ENCODE measurements at regions not wholly inside any gene's neighbourhood (a gene's known extent, or its start where the extent isn't known, plus 50 kb on each side); places are given as distances from the start of the nearest gene placed in this dataset.

DNA sequence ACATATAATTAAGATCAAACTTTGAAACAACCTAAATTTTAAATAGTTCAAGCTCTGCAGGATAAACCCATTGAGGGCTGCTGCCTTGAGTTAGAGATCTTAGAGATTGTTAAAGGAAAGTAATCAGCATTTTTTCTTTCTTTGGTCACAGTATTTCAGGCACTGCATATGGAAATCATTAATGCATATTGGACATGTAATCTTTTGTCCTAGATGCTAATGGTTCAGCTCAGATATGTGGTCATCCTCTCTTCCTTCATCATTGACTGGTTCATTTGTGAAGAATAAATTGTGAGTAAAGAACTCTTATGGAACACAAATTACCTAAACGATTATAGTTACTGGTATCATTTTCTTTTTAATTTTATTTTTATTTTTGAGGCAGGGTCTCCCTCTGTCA, 82.0 kb upstream of the PRLR start:
- no peak for DNase-seq

DNA sequence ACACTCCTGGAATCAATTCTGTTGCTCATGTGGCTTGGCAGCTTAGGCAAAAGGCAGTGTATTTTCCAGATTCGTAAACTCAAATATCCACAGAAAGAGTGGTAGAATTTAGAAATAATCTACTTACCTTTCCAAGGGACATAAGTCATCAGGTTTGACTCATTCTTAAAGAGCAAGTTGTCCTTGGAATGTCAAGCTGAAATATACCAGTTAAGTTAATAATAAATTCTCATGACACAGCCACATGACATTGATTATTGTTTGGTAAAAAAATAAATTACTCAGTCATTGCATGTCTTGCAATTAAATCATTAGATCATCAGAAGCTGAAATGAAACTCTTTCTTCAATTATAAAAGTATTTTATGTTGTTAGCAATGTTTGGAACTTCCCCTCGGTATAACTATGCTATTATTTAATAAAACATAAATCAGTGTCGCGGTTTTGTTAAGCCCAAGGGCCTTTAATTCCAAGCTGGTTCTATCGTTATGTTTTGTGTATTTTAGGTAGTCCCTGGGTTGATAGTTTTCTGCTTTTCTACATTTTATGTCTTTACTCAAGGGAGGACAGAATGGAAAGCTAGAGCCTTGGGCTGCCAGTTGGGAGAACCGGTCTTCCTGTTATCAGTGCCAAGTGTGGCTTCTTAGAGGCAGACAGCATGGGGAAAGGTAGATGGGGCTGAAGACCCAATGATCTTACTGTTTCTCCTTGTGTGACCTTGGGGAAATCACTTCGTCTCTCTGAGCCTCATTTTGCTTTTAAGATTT, 79.3 kb upstream of the PRLR start:
- no peak for DNase-seq

GRCh38 chr5:35308421-35308820, 78.1 kb upstream of the PRLR start:
- no peak for DNase-seq

- no peak for DNase-seq
Observed at GRCh38 chr5:35306716-35307365, 76.6 kb upstream of the PRLR start.

DNA sequence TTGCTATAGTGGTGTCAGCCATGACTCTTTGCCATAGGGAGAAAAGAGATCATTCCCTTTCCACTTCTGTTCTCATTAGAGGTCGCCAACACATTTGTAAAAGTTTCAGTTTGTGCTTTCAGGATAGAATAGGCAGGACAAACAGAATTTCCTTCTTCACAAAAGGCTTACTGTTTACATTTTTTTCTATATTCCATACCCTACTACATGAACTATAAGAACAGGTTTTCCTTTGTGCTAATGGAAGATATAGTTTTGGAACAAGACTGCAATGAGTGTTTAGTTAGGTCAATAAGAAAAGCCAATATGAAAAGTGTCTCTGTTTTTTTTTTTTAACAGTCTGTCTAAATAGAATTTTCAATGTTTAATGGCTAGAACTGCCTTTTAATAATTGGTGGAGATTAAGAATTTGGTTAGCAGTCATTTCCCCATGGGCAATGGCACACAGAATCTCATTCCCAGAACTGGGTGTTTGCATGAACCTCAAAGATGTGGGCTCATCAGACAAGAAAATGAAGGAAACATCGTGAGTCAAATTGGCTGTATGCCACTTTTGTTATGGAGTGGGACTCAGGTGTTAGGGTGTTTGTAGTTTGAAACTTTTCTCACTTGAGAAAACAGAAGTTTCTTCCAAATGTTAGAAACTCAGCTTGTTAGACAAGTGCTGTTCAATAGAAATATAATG, 75.2 kb upstream of the PRLR start:
- DNase-seq, result no peak

DNA sequence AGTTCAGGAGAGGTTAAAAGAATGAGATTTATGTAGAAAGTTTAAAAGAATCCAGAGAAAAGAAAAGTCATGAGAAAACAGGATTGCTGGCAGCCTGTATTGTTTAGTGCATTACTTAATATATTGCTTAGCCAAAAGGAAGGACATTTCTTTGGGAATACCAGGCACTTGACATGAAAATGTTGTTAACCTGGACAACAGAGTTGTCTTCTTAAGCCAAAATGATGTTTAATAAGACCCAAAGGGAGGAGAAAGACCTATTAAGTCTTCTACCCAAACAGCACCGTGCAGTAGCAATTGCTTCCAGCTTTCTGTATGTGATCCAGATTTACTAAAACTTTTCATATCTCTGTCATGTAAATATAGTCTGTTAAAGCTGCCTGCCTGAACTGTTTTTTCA, 74.0 kb upstream of the PRLR start:
- DNase-seq, result no peak

- DNase-seq, result no peak
Observed at GRCh38 chr5:35303152-35303551, 72.9 kb upstream of the PRLR start.

- no peak for DNase-seq
Observed at GRCh38 chr5:35302544-35302943, 72.3 kb upstream of the PRLR start.

- no peak for DNase-seq
Observed at GRCh38 chr5:35297755-35298154, 67.5 kb upstream of the PRLR start.

- DNase-seq, result no peak
Observed at GRCh38 chr5:35294976-35295375, 64.7 kb upstream of the PRLR start.

DNA sequence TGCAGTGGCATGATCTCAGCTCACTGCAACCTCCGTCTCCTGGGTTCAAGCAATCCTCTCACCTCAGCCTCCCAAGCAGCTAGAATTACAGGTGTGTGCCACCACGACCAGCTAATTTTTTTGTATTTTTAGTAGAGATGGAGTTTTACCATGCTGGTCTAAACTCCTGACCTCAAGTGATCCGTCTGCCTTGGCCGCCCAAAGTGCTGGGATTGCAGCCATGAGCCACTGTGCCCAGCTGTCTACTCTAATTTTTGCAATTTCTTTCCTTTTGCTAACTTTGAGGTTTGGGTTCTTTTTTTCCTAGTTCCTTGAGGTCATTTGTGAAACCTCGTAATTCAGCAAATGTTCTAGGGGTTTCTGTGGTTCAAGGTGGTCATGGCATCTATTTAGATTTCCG, 63.7 kb upstream of the PRLR start:
- DNase-seq, result no peak

- no peak for DNase-seq
Observed at GRCh38 chr5:35285435-35285834, 55.1 kb upstream of the PRLR start.

DNA sequence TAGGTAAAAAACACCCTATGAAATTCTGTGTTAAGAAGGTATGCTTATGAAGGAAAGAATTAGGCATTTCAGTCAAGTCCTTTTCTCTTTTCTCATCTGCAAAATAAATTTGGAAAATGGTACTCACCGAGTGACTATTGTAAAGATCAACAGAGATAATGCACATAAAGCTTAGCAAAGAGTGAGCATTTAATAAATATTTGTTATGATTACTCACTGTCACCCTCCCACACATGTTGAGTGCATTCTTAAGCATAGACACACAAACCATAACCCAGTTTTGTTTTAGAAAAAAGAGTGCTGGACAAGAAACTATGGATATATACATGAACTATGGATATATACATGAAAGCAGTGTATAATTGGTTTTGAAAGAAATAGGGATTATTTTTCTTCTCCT, 54.7 kb upstream of the PRLR start:
- DNase-seq, result no peak

DNA sequence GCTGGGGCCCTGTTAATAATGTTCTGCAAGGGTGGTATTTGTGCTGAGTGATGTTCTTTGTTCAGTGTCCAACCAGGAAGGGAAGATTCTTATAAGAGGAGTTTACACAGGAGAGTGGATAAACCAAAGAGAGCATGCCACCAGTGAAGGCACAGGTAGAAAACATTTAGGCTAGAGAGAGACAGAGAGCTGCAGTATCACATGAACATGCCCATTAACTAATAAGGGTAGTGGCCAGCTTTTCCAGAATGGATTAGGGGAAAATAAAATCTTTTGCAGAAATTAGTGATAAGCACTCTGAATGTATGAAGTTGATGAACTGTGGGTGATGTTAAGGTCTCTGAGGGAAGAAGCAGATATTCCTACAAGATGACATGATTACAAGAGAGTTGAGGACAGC, 54.1 kb upstream of the PRLR start:
- DNase-seq, result no peak

- no peak for DNase-seq
Observed at GRCh38 chr5:35282810-35283209, 52.5 kb upstream of the PRLR start.

GRCh38 chr5:35281613-35282012, 51.3 kb upstream of the PRLR start:
- no peak for DNase-seq
